ENCODE measurements at regions not wholly inside any gene's neighbourhood (a gene's known extent, or its start where the extent isn't known, plus 50 kb on each side); places are given as distances from the start of the nearest gene placed in this dataset.

DNA sequence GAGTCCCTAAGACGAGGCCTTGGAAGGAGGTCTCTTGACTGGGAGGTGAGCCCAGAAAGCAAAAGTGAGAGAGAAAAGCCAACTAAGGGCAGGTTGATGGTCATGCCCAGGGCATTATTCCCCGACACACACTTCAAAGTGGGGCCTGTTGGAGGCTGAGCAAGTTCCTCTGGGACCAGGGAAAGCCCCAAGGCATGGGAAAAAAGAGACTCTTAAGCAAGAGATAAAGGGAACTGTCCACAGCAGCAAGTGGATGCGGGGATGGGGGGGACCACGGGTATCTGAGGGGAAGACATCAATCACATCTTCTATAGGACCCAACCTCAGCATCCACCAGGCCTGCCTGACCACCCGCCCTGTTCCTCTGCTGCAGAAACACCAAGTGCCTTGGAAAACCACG, 119.9 kb upstream of the MAFB start:
- DNase-seq, result no peak

DNA sequence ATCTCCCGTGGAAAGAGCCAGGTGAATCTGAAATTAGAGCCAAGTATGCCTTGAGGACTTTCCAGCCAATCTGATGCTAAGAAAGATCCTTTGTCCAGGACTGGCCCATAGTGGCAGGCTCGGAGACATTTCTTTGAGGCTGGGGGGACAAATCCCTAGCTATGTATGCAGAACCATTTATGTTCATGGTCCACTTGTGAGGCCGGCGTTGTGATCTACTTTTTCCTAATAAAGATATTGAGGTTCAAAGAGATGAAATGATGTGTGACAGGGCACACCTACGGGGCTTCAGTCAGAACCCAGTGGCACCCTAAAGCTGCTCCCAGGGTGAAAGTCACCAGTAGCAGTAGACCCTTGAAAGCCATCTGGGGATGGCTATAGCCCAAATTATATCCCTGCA, 120.3 kb upstream of the MAFB start:
- DNase-seq, result no peak

DNA sequence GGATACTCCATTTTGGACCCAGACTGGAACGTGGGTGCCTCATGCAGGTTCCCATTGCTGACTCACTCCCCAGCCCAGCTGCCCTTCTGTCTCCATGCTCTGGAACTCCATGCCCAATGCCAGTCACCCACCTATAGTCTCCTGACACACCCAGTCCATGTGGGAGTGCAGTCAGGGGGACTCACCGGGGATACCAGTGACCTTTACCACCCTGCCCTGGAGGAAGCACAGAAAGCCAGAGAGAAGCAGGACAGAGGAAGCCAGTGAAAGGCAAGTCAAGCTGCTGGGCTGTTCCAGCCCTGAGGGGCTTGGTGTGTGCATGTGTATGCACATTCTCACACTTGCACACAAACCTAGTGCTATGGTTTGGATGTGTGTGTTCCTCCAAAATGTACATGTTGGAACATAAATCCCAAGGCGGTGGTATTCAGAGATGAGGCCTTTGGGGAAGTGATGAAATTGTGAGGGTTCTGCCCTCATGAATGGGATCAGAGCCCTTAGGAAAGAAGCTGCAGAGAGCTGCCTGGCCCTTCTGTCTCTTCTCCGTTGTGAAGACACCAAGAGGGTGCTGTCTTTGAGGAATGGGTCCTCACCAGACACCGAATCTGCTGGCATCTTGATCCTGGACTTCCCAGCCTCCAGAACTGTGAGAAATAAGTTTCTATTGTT, 121.4 kb upstream of the MAFB start:
- DNase-seq, result no peak

DNA sequence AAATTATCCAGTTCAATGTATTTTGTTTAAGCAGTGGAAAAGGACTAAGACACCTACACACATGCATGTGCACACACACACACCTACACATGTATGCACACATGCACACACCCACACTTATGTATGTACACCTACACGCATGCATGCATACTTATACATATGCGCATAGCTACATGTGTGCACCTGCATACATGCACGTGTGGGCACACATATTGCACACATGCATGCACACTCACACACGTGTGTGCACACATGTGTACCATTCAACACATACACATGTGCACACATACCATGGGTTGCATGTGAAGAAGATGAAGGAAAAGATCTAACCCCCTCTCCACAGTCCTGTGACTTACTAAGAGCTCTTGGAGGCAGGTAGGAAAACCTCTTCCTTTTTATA, 122.0 kb upstream of the MAFB start:
- DNase-seq, result no peak

DNA sequence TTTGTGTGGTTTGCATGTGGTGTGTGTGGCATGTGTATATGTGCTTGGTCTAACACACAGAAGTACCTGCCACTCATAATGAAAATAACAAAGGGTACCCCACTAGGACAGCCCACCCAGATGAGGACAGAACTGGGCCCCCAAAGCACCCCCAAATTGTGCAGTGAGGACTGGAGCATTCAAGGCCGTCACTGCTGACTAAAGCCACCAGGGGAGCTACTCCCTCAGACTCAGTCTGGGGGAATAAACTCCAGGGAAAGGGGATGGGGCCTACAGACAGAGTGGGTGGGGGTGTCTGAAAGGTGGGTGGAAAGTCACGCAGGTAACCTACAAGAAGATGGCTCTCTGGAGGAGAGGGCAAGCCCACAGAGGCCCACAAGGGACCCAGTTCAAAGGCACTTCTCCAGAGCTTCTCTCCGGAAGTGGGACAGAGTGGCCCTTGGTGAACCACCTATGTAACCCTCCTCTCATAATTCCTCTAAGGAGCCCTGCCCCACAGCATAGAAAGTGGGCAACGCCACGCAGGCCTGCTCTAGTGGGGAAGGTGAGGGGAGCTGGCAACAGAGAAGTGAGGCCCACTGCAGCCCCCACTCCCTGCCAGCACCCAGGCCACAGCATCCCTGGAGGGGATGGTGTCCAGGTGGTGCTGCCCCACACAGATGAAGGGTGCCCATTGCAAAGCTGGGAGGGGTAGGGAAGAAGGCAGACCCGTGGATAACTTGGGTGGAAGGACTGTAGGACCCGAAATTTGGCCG, 122.8 kb upstream of the MAFB start:
- DNase-seq, result no peak

DNA sequence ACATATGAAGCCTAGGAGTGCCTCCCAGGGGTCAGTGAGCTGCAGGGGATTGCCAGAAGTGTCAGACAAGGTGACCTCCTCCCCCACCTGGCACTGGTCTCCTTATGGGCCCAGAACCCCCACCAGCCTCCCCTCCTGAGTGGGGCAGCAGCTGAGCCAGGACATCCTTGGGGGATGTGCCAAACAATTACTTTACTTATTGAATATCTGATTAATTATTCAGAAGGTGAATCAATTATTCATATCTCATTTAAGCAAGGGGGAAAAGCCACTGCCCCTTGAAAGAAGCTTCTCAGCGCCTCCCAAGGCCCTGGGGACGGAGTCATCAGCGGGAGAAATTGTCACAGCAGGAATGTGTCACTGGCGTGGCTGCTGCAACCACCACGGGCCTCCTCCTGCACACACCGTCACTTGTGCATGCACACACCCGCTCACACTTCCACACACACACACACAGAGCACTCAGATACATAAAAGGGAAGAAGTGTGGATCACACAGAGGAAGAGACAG, 123.4 kb upstream of the MAFB start:
- no peak for DNase-seq

DNA sequence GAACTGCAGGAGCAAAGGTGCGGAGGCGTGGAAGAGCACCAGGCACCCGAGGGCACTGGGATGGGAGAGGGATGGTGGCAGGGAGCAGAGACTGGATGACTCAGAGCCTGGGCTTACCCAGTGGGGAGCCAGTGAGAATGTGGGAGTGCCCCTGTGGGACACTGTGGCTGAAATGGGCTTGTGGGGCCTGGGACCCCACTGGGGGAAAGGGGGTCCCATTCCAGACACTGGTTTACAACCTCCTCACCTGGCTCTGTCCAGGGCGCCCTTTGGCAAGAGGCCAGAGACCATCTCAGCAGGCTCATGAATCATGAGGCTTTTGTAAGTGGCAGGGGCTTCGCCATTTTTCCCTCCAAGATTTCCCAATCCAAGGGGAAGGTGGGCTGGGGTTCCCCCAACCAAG, 124.0 kb upstream of the MAFB start:
- DNase-seq, result no peak

DNA sequence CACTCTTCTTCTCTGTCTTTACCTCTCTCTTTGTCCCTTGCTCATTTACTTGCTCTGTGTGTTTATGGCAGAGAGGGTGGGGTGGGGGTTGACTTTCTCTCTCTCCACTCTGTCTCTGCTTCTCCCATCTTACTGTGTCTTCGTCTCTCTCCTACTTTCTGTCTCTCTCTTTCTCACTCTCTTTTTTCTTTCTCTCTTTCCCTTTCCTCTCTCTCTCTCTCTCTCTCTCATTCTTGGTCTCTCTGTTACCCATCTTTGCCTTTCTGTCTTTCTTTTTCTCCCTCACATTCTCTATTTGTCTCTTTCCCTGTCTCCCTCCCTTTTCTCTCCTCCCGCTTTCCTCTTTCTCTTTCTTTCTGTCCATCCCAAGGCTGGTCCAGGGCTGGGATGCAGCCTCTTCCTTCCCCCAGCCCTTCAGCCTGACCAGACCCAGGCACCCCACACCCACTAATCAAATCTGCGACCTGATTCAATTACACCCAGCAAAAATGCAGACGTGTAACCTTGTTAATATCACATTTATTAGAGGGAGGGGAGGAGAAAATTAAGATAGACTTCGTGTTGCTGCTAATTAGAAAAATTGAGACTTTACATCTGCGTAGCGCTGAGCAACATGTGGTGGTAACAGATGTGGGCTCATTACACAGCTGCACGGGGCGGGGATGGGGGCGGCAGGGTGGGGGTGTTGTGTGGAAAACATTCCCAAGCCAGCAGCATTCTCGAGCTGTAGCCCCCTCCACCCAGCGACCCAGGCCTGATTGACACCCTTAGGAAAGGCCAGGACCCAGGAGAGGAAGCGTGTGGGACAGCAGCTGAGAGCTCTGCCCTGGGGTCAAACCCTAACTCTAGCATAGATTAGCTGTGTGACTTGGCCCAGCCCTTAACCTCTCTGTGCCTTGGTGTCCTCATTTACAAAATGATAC, 124.9 kb upstream of the MAFB start:
- no peak for DNase-seq

DNA sequence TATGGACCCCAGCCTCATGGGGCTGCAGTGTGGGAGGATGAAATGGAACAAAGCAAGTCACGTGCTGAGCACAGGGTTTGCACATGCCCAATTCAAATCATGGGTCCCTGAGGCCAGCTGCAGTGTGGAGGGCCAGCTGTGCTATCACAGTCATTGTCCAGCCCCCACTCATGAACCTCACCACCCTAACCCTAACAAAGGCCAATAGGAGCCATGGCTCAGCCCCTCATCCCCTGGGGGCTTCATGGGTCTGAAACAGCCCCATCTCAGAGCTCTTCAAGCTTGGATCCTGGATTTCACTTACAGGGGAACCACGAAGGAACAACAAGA, 125.6 kb upstream of the MAFB start:
- no peak for DNase-seq

DNA sequence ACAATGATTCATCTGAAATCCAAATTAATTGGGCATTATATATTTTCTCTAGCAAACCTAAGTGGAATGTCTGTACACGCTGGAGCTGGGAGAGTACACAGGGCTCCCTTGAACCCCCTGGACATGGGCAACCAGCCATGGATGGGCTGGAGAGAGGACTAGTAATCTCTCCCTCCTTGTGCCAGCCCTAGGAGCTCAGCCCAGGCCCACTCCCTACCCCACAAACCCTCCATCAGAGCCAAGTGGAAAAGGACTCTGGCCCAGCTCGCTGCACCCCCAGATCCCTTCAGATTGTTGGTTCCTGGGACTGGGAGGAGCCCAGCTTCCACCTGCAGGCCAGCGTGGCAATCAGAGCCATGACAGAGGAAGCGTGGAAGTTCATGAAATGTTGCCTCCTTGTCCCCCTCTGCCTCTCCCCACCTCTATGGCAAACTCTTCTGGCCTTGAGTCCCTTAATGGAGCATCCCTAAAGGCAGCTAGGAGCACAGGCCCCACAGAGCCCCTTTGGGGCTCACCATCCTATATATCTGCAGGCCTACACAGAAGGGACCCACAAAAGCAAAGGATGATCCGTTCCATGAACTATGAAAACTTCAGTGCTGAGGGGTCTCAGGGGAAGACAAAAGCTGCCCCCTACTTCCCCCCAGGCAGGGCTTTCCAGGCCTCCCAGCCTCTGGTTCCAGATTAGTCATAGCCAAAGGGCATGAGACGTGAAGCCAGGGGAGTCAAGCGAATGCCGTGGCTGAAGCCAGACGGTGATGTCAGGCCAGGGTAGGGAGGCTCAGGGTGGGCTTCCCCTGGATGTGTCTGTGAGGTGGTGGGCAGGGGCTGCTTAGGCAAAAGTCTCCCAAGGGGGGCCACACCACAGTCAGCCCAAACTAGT, 126.4 kb upstream of the MAFB start:
- DNase-seq, result no peak

DNA sequence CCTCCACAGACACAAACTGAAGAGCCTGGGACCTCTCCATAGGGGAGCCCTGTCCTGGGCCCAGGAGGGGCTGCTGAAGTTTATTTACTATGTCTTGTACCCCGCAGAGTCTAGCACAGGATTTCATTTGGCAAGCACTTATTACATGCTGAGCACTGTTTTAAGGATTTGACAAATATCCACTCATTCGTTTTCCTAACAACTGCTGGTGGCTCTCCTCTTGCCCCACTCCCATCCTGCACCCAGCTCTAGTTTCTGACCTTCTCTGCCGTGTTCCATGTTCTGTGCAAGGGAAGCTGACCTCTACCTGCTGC, 127.0 kb upstream of the MAFB start:
- DNase-seq, result no peak

DNA sequence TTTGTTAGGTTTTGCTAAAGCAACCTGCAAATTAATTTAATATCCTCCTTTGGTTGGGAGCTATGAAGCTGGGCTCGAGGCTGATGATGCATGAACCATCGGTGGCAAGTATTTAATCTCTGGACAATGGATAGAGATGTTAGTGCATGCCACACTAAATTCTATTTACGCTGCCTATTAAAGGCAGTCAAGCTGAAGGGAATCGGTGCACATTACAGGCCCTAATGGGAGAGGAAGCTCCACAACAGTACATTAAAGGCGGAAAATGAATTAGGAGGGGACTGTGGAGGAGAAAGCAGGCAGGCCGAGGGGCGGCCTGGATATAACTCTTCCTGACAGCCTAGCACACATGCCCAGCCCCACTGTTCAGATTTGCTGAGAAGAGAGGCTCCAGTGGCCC, 132.4 kb upstream of the MAFB start:
- no peak for DNase-seq

DNA sequence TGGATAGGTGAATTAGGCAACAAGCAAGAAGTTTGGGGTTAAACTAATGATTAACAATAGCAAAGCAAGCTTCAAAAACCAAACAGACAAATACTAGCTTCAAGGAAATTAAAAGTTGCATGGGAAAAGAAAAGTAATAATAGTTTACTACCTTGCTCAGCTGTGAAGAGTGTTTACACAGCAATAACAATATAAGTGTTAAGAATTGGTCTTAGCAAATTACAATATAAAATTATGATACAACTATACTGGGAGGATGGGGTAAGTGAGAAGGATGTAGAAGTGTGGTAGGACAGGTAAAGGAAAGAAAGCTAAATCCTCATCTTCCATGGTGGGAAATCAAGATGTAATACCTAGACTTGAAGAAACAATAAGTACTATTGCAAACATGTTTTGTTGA, 137.7 kb upstream of the MAFB start:
- no peak for DNase-seq

DNA sequence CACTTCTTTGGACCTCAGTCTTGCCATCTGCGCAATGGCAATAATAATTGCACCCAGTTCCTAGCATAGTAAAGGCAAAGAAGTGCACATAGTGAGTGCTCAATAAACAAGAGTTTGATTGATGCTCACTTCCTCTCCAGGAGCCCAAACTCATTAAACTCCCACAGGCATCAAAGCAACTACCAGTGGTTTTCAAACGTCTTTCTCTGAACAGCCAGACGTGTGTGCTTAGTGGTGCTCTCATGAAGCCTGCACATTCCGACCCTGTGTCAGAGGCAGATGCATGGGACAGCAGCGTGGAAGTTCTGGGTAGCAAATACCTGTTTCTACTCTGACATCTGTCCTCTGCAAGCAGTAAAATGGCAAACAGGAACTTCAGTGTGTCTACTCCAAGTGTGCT, 146.3 kb upstream of the MAFB start:
- no peak for DNase-seq

DNA sequence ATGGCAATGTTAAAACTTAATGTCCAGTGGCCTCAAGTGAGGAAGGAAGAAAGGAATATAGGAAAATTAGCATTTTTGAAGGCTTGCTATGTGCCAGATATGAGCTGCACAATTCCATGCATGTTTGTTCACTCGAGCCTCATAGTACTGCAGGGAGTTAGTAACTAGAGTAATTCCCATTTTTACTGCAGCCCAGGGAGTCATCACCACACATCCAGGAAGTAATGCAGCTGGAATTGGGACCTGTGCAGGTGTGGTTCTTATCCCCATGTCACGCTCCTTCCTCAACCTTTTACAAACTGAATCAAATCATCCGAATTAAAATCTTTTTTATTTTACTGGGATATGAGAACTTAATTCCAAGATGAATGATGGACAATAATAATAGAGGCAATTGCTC, 149.5 kb upstream of the MAFB start:
- no peak for DNase-seq

DNA sequence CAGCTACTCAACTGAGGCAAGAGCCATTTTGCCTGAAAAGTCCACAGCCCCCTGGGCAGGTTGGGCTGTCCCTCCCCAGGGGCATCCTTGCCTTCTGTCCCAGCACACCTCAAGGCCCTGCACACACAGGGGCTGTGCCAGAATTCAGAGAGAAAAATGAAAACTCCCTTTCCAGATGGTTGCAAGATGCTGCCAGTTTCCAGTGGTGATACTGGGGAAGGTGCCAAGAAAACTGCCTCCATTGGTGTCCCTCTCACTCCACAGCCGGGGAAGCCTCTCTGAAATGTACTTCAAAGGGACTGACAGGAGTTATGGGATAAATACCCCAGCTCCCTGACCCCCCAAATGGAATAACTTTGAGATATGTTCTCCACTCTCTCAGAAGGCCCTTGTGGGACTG, 154.2 kb upstream of the MAFB start:
- DNase-seq, result no peak

DNA sequence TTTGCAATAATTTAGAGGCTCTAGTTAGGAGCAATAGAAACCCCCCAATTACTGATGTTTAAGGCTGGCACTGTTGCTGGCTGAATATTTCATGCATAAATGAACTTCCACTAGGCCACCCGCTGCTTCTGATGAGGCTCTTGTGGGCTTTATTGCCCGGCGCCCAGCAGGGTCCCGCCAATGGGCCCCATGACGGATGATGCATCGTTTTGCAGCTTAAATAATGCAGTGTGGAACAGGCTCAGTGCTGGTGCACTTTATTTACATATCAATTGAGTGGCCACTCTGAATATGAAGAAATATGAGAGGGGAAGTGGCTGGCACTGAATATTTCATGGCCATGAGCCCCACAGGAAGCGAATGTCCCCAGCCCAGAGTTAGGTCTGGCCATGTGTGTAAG, 155.3 kb upstream of the MAFB start:
- no peak for DNase-seq

DNA sequence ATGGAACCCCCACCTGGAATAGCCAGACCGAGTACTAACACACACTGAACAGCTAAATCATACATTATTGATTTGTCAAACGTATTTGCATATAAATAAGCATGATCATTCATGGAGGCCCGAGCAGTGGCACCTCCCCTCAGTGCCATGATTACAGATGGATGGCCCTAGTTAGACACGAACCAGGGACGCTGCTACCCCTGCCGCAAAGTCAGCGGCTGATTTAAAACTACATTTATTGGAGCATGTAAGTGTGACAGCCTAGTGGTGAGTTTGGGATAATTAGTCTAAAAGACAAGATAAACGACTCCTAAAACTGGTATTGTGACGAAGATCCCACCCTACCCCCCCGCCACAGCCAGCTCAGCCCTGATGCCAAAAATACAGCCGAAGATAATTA, 159.1 kb upstream of the MAFB start:
- DNase-seq, result no peak

DNA sequence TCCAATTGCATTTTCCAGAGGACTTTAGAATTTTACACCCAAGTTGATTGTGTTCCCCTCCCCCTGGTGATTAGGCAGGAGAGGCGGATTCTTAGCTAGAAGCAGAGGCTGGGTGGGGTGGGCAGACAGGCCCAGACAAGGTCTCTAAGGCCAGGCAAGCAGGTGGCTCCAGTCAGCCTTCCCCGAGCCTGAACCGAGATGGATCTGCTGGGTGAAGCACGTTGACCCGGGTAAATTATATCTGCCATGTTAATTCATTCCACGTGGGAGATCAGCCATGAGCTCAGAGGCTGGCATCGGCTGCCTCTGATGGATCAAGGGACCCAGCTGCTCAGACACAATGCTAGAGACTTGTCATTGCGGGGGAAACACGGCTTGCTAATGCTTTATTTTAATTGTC, 159.5 kb upstream of the MAFB start:
- DNase-seq, result no peak

DNA sequence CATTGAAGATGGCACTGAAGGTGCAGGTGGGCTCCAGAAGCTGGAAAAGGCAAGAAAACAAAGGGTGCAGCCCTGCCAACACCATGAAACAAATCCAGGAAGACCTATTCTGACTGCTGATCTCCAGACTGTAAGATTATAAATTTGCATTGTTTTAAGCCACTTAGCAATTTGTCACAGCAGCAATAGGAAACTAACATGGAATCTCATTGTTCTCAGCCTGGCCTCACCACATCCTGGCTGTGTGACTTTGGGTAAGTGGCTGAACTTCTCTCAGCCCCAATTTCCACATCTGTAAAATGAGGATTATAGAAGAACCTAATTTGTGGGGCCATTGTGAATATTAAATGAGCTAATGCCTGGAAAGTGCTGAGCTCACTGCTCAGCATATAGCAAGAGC, 160.4 kb upstream of the MAFB start:
- no peak for DNase-seq

DNA sequence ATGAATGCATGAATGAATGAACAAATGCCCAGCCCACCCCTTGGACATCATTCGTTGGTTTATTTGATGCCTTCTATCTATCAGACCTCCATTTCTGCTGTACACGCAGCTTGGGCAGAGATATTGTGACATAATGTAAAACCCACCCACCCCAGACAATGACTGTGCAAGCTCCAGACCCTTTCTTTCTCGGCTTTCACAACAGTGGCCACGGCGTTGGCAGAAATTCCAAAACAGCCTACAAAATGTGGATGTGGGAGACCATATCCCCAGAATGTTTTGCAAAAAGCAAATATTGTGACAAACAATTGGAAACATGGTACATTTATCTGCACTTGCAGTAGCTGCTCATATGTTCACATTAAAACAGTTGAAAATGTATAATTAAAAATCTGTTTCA, 162.0 kb upstream of the MAFB start:
- DNase-seq, result no peak

DNA sequence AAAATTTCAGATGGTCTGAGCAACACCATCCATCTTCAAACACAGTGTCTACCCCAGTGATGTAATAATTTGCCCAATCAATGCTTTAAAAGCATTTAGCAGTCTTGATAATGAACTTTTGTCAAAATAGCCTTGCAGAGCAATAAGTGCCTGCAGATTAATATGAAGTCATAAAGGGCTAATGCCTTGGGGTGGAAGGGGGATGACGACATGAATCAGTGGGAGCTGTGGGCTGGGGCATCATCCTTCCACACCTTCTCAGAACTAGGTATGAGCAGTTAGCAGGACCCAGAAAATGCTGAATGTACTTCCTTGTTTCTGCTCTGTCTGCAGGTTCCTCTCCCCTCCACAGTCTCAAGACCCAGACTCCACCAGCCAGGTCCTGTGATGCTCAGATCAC, 166.2 kb upstream of the MAFB start:
- no peak for DNase-seq

DNA sequence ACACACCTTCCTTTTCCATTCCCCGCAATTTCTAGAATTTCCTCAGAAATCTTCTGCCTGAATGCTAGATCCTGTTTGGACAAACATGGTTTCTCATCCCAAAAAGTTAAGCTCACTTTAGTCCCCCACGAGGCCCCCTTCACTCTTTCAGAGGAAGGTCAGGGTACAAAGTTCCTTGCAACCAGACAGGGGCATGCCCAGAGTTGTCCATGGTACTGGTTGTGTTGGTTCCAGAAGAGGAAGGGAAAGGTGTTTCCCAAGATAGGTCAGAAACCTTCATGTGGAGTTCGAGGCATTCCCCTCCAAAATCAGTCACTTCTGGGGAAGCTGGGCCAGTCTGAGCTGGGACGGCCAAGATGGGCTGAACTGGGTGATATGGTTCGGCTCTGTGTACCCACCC, 167.6 kb upstream of the MAFB start:
- DNase-seq, result no peak
